ENCODE measurements at regions not wholly inside any gene's neighbourhood (a gene's known extent, or its start where the extent isn't known, plus 50 kb on each side); places are given as distances from the start of the nearest gene placed in this dataset.

- no peak for TF ChIP-seq CTCF (IDR thresholded peaks at IDR 0.05; ENCODE audit: low read length)
- TF ChIP-seq EZH2 (optimal IDR thresholded peaks at IDR 0.05; ENCODE audit: low read depth, low read length): no peak
- TF ChIP-seq EZH2phosphoT487 (IDR thresholded peaks at IDR 0.05; ENCODE audit: low read length): no peak
Measured at GRCh38 chr3:72238801-72239200, 453.9 kb upstream of the PROK2 start.
